ENCODE measurements at regions not wholly inside any gene's neighbourhood (a gene's known extent, or its start where the extent isn't known, plus 50 kb on each side); places are given as distances from the start of the nearest gene placed in this dataset.

GRCh38 chr5:68729678-68730077 lies 364.1 kb upstream of the SLC30A5 start:
- no peak for FAIRE-seq

- no peak for FAIRE-seq
These were observed 363.4 kb upstream of the SLC30A5 start for GRCh38 chr5:68730220-68730978.

GRCh38 chr5:68730979-68731654 lies 362.7 kb upstream of the SLC30A5 start:
- no peak for FAIRE-seq

GRCh38 chr5:68732251-68732650 lies 361.6 kb upstream of the SLC30A5 start:
- FAIRE-seq: no peak

GRCh38 chr5:68734781-68735180 lies 359.0 kb upstream of the SLC30A5 start:
- no peak for FAIRE-seq

- no peak for FAIRE-seq
These were observed 355.6 kb upstream of the SLC30A5 start for GRCh38 chr5:68738236-68738635.

GRCh38 chr5:68738841-68739240 lies 355.0 kb upstream of the SLC30A5 start:
- FAIRE-seq: no peak

GRCh38 chr5:68739752-68740151 lies 354.1 kb upstream of the SLC30A5 start:
- FAIRE-seq: no peak

GRCh38 chr5:68740226-68740910 lies 353.4 kb upstream of the SLC30A5 start:
- FAIRE-seq: no peak

GRCh38 chr5:68744206-68744605 lies 349.6 kb upstream of the SLC30A5 start:
- no peak for FAIRE-seq

GRCh38 chr5:68745448-68745847 lies 348.4 kb upstream of the SLC30A5 start:
- no peak for FAIRE-seq

- no peak for FAIRE-seq
These were observed 347.6 kb upstream of the SLC30A5 start for GRCh38 chr5:68746220-68746619.

- FAIRE-seq: no peak
These were observed 347.0 kb upstream of the SLC30A5 start for GRCh38 chr5:68746643-68747420.

- no peak for FAIRE-seq
These were observed 346.3 kb upstream of the SLC30A5 start for GRCh38 chr5:68747521-68747920.

GRCh38 chr5:68748101-68748500 lies 345.7 kb upstream of the SLC30A5 start:
- FAIRE-seq: no peak

GRCh38 chr5:68749077-68749476 lies 344.7 kb upstream of the SLC30A5 start:
- FAIRE-seq: no peak

GRCh38 chr5:68749631-68750030 lies 344.2 kb upstream of the SLC30A5 start:
- no peak for FAIRE-seq

GRCh38 chr5:68751661-68752060 lies 342.2 kb upstream of the SLC30A5 start:
- no peak for FAIRE-seq

GRCh38 chr5:68754536-68754935 lies 339.3 kb upstream of the SLC30A5 start:
- FAIRE-seq: no peak

GRCh38 chr5:68755293-68755692 lies 338.5 kb upstream of the SLC30A5 start:
- FAIRE-seq: no peak

GRCh38 chr5:68757006-68757405 lies 336.8 kb upstream of the SLC30A5 start:
- FAIRE-seq: no peak

- no peak for FAIRE-seq
These were observed 336.1 kb upstream of the SLC30A5 start for GRCh38 chr5:68757626-68758212.

- no peak for FAIRE-seq
These were observed 334.2 kb upstream of the SLC30A5 start for GRCh38 chr5:68759593-68759992.

Measured in G401.6 (cell line).